SU-DHL-6 (cell line): ENCODE measurements at regions not wholly inside any gene's neighbourhood (a gene's known extent, or its start where the extent isn't known, plus 50 kb on each side); places are given as distances from the start of the nearest gene placed in this dataset.
"Not testable (repeated sequence)": the region's sequence is repeated elsewhere in the genome, so short reads cannot be mapped to it uniquely, and the experiment has no call there.

Experiments used
- CTCF ChIP-seq: fragments of 200-600 bp; sonication (generic); IDR thresholded peaks from one replicate; pipeline ENCODE4 v1.5.1; 2017; ENCODE audit warnings: antibody characterized with exemption, mild to moderate bottlenecking, low read length, moderate library complexity; ENCODE audit not compliant: insufficient read depth, poor library complexity, severe bottlenecking
- EZH2phosphoT487 ChIP-seq: fragments of 200-600 bp; sonication (generic), shearing (Covaris generic); conservative IDR thresholded peaks from 2 replicates; pipeline ENCODE4 v1.6.1; 2018; ENCODE audit warnings: mild to moderate bottlenecking, antibody characterized with exemption, low read length, moderate library complexity, mixed read lengths

GRCh38 chr15:99810663-99811062, 77.4 kb upstream of the LYSMD4 start:
- TF ChIP-seq CTCF, EZH2phosphoT487: not testable (repeated sequence)
